ENCODE measurements at regions not wholly inside any gene's neighbourhood (a gene's known extent, or its start where the extent isn't known, plus 50 kb on each side); places are given as distances from the start of the nearest gene placed in this dataset.

- peaks cover 65% of the 10 kb centered on the region for H3K27me3 ChIP-seq (ENCODE audit: low read length)
Measured at GRCh38 chr17:51474764-51475163, 214.4 kb downstream of the UTP18 start.

GRCh38 chr17:51475730-51476129 lies 215.4 kb downstream of the UTP18 start:
- DNase-seq (no peak), ATAC-seq (no peak)
- no peak overlapping the region for H3K9ac ChIP-seq (ENCODE audit: low read length)
- no peaks in the 10 kb centered on the region for H3K79me2 ChIP-seq (ENCODE audit: low read length)
- H3K4me2 ChIP-seq (ENCODE audit: low read length) = no peak overlapping the region
- intact Hi-C loops (cut with micrococcal nuclease) = no loop called here
- no peak for TF ChIP-seq EZH2 (IDR thresholded peaks at IDR 0.05; ENCODE audit: low read length, unreplicated experiment)
- CTCF ChIA-PET = interaction anchor here (0.6 kb wide), 1 partner anchor 14 kb away, joined by 3 read pairs; no protein-coding TSS in a partner anchor
- no peaks in the 10 kb centered on the region for H3K36me3 ChIP-seq (ENCODE audit: low read depth, low read length)
- BruUV-seq (replicated peaks) = no TSS peak
- no peaks in the 10 kb centered on the region for H3F3A ChIP-seq (ENCODE audit: low read length, unreplicated experiment)
- 0 out of 2 replicates have a peak, but pooled peaks cover 4% of the 10 kb centered on the region for H3K9me3 ChIP-seq (ENCODE audit: low read length)
- H3K9me2 ChIP-seq (replicated peaks; ENCODE audit: low read length) = no peaks in the 10 kb centered on the region
- no peak overlapping the region for H3K4me3 ChIP-seq (ENCODE audit: low read length)
- peaks cover 67% of the 10 kb centered on the region for H3K27me3 ChIP-seq (ENCODE audit: low read length)
- no peaks in the 10 kb centered on the region for H3K4me1 ChIP-seq (ENCODE audit: insufficient read depth, low read length)
- POLR2A ChIA-PET (ENCODE audit: unreplicated experiment) = no interaction called here
- no peak overlapping the region for H2AFZ ChIP-seq (ENCODE audit: low read length)
- H3K27ac ChIP-seq (ENCODE audit: low read length) = no peak overlapping the region
- no peaks in the 10 kb centered on the region for H4K20me1 ChIP-seq (ENCODE audit: low read length)

More at GRCh38 chr17:51474764-51475163, 214.4 kb downstream of the UTP18 start:
- H3K9ac ChIP-seq (ENCODE audit: low read length) = no peak overlapping the region
- TF ChIP-seq EZH2 (IDR thresholded peaks at IDR 0.05; ENCODE audit: low read length, unreplicated experiment) (no peak), CTCF (conservative IDR thresholded peaks at IDR 0.05; ENCODE audit: low read depth, low read length) (no peak), EZH2phosphoT487 (IDR thresholded peaks at IDR 0.05; ENCODE audit: borderline replicate concordance, low read length) (no peak)
- H3K27ac ChIP-seq (ENCODE audit: low read length) = no peak overlapping the region
- CTCF ChIA-PET = no interaction called here
- no peak for DNase-seq
- no peaks in the 10 kb centered on the region for H3K79me2 ChIP-seq (ENCODE audit: low read length)
- no peaks in the 10 kb centered on the region for H3K36me3 ChIP-seq (ENCODE audit: low read depth, low read length)
- POLR2A ChIA-PET (ENCODE audit: unreplicated experiment) = no interaction called here
- H2AFZ ChIP-seq (ENCODE audit: low read length) = no peak overlapping the region
- no peaks in the 10 kb centered on the region for H3K9me2 ChIP-seq (replicated peaks; ENCODE audit: low read length)
- no TSS peak for BruUV-seq (replicated peaks)
- H3K9me3 ChIP-seq (ENCODE audit: low read length) = no peaks in the 10 kb centered on the region
- H3F3A ChIP-seq (ENCODE audit: low read length, unreplicated experiment) = no peaks in the 10 kb centered on the region
- H3K4me1 ChIP-seq (ENCODE audit: insufficient read depth, low read length) = no peaks in the 10 kb centered on the region
- no peaks in the 10 kb centered on the region for H4K20me1 ChIP-seq (ENCODE audit: low read length)
- intact Hi-C loops (cut with micrococcal nuclease) = no loop called here
- ATAC-seq = no peak
- H3K4me3 ChIP-seq (ENCODE audit: low read length) = no peak overlapping the region
- no peak overlapping the region for H3K4me2 ChIP-seq (ENCODE audit: low read length)

- CTCF ChIA-PET = no interaction called here
- Histone ChIP-seq H3K4me1 (ENCODE audit: insufficient read depth, low read length) (no peaks in the 10 kb centered on the region), H3K79me2 (ENCODE audit: low read length) (no peaks in the 10 kb centered on the region), H3K9me3 (ENCODE audit: low read length) (peaks cover 12% of the 10 kb centered on the region), H2AFZ (ENCODE audit: low read length) (no peak overlapping the region), H3K9me2 (replicated peaks; ENCODE audit: low read length) (no peaks in the 10 kb centered on the region), H3K4me3 (ENCODE audit: low read length) (no peak overlapping the region), H3K9ac (ENCODE audit: low read length) (no peak overlapping the region), H3K36me3 (ENCODE audit: low read depth, low read length) (no peaks in the 10 kb centered on the region), H3F3A (ENCODE audit: low read length, unreplicated experiment) (no peaks in the 10 kb centered on the region), H3K4me2 (ENCODE audit: low read length) (no peak overlapping the region), H3K27ac (ENCODE audit: low read length) (no peak overlapping the region), H4K20me1 (ENCODE audit: low read length) (no peaks in the 10 kb centered on the region), H3K27me3 (ENCODE audit: low read length) (peaks cover 38% of the 10 kb centered on the region)
- TF ChIP-seq CTCF (conservative IDR thresholded peaks at IDR 0.05; ENCODE audit: low read depth, low read length) = no peak
- TF ChIP-seq EZH2 (IDR thresholded peaks at IDR 0.05; ENCODE audit: low read length, unreplicated experiment) = no peak
- no peak for TF ChIP-seq EZH2phosphoT487 (IDR thresholded peaks at IDR 0.05; ENCODE audit: borderline replicate concordance, low read length)
- DNase-seq (no peak), ATAC-seq (no peak)
- POLR2A ChIA-PET (ENCODE audit: unreplicated experiment) = no interaction called here
- BruUV-seq (replicated peaks) = no TSS peak
- intact Hi-C loops (cut with micrococcal nuclease) = no loop called here
Measured at GRCh38 chr17:51479303-51479702, 219.0 kb downstream of the UTP18 start.
